BJ (cell line): ENCODE measurements at regions not wholly inside any gene's neighbourhood (a gene's known extent, or its start where the extent isn't known, plus 50 kb on each side); places are given as distances from the start of the nearest gene placed in this dataset.

ENCODE experiments used
- CTCF ChIA-PET: fragments of 350-600 bp; formaldehyde crosslinking; extraction: SDS; loops from one replicate; lab custom pipeline; 2021; ENCODE audit warnings: antibody characterized with exemption, inconsistent platforms; lab: Yijun Ruan, JAX
- POLR2A ChIA-PET: fragments of 300-600 bp; sonication (Branson Sonifier 250); formaldehyde crosslinking; extraction: SDS; loops from one replicate; lab custom pipeline; 2021; ENCODE audit warnings: antibody characterized with exemption; lab: Charles Lee
- DNase-seq: peaks from one replicate; pipeline ENCODE4 v3.0.0-alpha.2; 2011; ENCODE audit warnings: low read depth
- H3K27me3 ChIP-seq: 2 replicates; pipeline ENCODE4 v1.6.0; 2011; ENCODE audit warnings: low read length; ENCODE audit not compliant: control insufficient read depth, insufficient read depth
- H3K36me3 ChIP-seq: 2 replicates; pipeline ENCODE4 v1.5.1; 2011; ENCODE audit warnings: low read length; ENCODE audit not compliant: control insufficient read depth, insufficient read depth
- H3K4me3 ChIP-seq: 2 replicates; pipeline ENCODE4 v1.5.1; 2011; ENCODE audit warnings: low read depth, mild to moderate bottlenecking, control low read depth, low read length
- CTCF ChIP-seq: IDR thresholded peaks from 2 replicates; pipeline ENCODE4 v1.5.1; 2011; ENCODE audit warnings: low read depth, mild to moderate bottlenecking, control low read depth, inconsistent platforms, low read length, moderate library complexity; ENCODE audit not compliant: insufficient read depth

- TF ChIP-seq CTCF = no peak
- H3K4me3 ChIP-seq = no peak overlapping the region
- H3K36me3 ChIP-seq = no peaks in the 10 kb centered on the region
- ChIA-PET POLR2A (no interaction called here), CTCF (no interaction called here)
- H3K27me3 ChIP-seq = no peaks in the 10 kb centered on the region
- DNase-seq = peak; percentile 54
Observed at GRCh38 chr1:34406833-34407539, 230.3 kb downstream of the C1orf94 start.

- Histone ChIP-seq H3K4me3 (no peak overlapping the region), H3K27me3 (no peaks in the 10 kb centered on the region), H3K36me3 (no peaks in the 10 kb centered on the region)
- ChIA-PET CTCF (no interaction called here), POLR2A (no interaction called here)
- TF ChIP-seq CTCF = no peak
- DNase-seq = no peak
Observed at GRCh38 chr1:34408011-34408410, 231.3 kb downstream of the C1orf94 start.

- Histone ChIP-seq H3K4me3 (no peak overlapping the region), H3K36me3 (no peaks in the 10 kb centered on the region), H3K27me3 (no peaks in the 10 kb centered on the region)
- ChIA-PET POLR2A (no interaction called here), CTCF (no interaction called here)
- DNase-seq = no peak
- TF ChIP-seq CTCF = no peak
Observed at GRCh38 chr1:34409689-34410229, 233.1 kb downstream of the C1orf94 start.

- POLR2A ChIA-PET = no interaction called here
- H3K4me3 ChIP-seq = no peak overlapping the region
- DNase-seq = no peak
- no peaks in the 10 kb centered on the region for H3K27me3 ChIP-seq
- TF ChIP-seq CTCF = no peak
- no peaks in the 10 kb centered on the region for H3K36me3 ChIP-seq
- CTCF ChIA-PET = interaction anchor here (1.8 kb wide), 1 partner anchor 9 kb away, joined by 5 read pairs; no protein-coding TSS in a partner anchor
Observed at GRCh38 chr1:34412598-34413370, 236.1 kb downstream of the C1orf94 start.

- DNase-seq = no peak
- no peak for TF ChIP-seq CTCF
- ChIA-PET POLR2A (no interaction called here), CTCF (interaction anchor here (0.7 kb wide), 1 partner anchor 782 kb away, joined by 3 read pairs; no protein-coding TSS in a partner anchor)
- Histone ChIP-seq H3K4me3 (no peak overlapping the region), H3K36me3 (no peaks in the 10 kb centered on the region), H3K27me3 (no peaks in the 10 kb centered on the region)
Observed at GRCh38 chr1:34415140-34415539, 238.4 kb downstream of the C1orf94 start.
